GM10266 (cell line): ENCODE measurements at regions not wholly inside any gene's neighbourhood (a gene's known extent, or its start where the extent isn't known, plus 50 kb on each side); places are given as distances from the start of the nearest gene placed in this dataset.

ENCODE experiments used
- DNase-seq: peaks from one replicate; pipeline ENCODE4 v3.0.0; 2012; ENCODE audit errors: extremely low spot score
- TF ChIP-seq, protein P1 (sequence below): IDR thresholded peaks from 2 replicates; pipeline ENCODE4 v1.5.1; 2012; ENCODE audit warnings: mild to moderate bottlenecking, low read depth; ENCODE audit not compliant: control insufficient read depth, insufficient read depth; ENCODE audit errors: missing control alignments

GRCh38 chr3:193780810-193781478, 187.9 kb downstream of the OPA1 start:
- peak; percentile 59 for DNase-seq

DNA sequence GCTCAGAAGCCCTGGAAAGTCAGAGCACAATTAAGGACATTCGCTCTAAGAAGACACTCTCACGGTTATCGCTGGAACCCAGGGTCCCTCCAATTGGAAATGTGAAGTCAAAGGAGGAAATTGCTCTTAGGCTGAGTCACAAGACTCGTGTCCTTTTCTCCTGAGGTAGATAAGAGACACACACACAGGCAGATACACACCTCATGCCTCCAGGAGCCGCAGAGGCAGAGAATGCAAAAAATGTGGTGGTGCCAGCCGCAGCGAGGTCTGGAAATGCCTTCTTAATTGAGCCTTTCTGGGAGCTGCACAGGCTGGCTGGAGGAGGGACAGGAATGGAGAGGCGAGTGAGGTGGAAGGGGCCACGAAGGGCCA, 189.3 kb downstream of the OPA1 start:
- TF ChIP-seq, protein P1, sequence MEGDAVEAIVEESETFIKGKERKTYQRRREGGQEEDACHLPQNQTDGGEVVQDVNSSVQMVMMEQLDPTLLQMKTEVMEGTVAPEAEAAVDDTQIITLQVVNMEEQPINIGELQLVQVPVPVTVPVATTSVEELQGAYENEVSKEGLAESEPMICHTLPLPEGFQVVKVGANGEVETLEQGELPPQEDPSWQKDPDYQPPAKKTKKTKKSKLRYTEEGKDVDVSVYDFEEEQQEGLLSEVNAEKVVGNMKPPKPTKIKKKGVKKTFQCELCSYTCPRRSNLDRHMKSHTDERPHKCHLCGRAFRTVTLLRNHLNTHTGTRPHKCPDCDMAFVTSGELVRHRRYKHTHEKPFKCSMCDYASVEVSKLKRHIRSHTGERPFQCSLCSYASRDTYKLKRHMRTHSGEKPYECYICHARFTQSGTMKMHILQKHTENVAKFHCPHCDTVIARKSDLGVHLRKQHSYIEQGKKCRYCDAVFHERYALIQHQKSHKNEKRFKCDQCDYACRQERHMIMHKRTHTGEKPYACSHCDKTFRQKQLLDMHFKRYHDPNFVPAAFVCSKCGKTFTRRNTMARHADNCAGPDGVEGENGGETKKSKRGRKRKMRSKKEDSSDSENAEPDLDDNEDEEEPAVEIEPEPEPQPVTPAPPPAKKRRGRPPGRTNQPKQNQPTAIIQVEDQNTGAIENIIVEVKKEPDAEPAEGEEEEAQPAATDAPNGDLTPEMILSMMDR: no peak
- no peak for DNase-seq

More at GRCh38 chr3:193780810-193781478, 187.9 kb downstream of the OPA1 start:
- TF ChIP-seq, protein P1: peak; percentile 68

- TF ChIP-seq, protein P1: no peak
- DNase-seq: no peak
These were observed 189.7 kb downstream of the OPA1 start for GRCh38 chr3:193782747-193783146.

DNA sequence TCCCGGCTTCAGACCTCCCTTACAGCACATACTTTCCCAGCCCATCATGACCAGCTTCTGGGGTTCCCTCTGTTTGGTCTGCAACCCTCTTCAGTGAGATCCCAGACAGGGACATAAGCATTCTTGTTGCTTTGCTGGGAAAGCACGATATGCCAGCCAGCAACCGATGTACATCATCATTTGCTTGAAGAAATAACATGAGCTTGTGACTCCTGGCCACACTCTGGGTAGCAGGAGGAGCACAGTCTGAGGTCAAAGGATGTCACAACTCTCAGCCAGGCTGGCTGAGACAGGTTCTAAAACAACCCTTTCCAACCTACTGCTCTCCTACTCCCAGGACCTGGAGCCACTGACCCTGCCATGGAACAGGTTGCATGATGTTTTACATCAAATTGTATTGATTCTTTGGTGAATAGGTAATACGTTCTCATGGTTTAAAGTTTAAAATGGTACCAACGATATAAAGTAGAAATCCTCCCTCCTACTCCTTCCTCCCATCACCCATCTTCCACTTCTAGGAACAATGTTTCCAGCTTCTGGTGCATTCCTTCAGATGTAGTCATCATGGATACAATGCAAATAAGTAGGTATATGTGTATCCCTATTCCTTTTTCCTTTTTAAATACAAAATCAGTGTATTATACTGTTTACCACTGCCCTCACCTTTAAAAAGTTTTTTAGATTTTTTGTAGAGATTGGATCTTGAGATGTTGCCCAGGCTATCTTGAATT, 190.3 kb downstream of the OPA1 start:
- TF ChIP-seq, protein P1: no peak
- DNase-seq: no peak

DNA sequence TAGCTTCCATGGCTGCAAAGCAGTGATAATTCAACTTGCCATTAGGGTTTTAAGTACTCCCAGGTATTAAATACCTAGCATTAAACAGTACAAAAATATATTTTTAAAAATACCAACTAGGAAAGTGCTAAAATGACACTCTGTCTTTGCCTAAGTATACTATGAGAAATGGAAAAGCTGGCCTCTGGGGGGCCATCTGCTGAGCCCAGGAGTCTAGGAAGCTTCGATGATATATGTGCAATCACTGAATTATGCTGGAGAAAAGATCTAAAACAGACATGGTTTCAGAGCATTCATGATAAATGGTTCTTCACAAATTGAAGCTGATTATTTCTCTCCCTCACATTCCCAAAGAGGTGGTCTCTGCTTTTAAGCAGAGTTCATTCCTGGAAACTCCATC, 191.8 kb downstream of the OPA1 start:
- TF ChIP-seq, protein P1: no peak
- DNase-seq: no peak

GRCh38 chr3:193787496-193787870, 194.5 kb downstream of the OPA1 start:
- no peak for DNase-seq
- TF ChIP-seq, protein P1: no peak
